WTC11 (cell line): ENCODE measurements at regions not wholly inside any gene's neighbourhood (a gene's known extent, or its start where the extent isn't known, plus 50 kb on each side); places are given as distances from the start of the nearest gene placed in this dataset.

ENCODE experiments used
- ATAC-seq: fragments of 200-7000 bp; cut with Tn5 transposase; 2 replicates; pipeline ENCODE4 v1.10.0; 2021; ENCODE audit warnings: mild to moderate bottlenecking, moderate library complexity
- CTCF ChIA-PET: fragments of 300-600 bp; sonication (Branson Sonifier 250); formaldehyde crosslinking; loops from one replicate; lab custom pipeline; 2021; ENCODE audit warnings: antibody characterized with exemption; lab: Charles Lee
- POLR2A ChIA-PET: fragments of 350-600 bp; sonication (Branson Sonifier 250); formaldehyde crosslinking; loops from one replicate; lab custom pipeline; 2021; ENCODE audit warnings: antibody characterized with exemption; lab: Charles Lee
- DNase-seq: peaks from one replicate; pipeline ENCODE4 v3.0.0; 2021; ENCODE audit warnings: low spot score
- H3K27ac Mint-ChIP-seq: 2 replicates; pipeline ENCODE4 v1.8.0; 2021; ENCODE audit warnings: mixed read lengths
- H3K27me3 Mint-ChIP-seq: 2 replicates; pipeline ENCODE4 v1.8.0; 2021; ENCODE audit warnings: low read depth, mild to moderate bottlenecking, moderate library complexity, mixed read lengths
- H3K36me3 Mint-ChIP-seq: 2 replicates; pipeline ENCODE4 v1.8.0; 2021; ENCODE audit warnings: mixed read lengths
- H3K4me1 Mint-ChIP-seq: 2 replicates; pipeline ENCODE4 v1.8.0; 2022; ENCODE audit warnings: mixed read lengths
- H3K4me3 Mint-ChIP-seq: 2 replicates; pipeline ENCODE4 v1.8.0; 2021; ENCODE audit warnings: mild to moderate bottlenecking, moderate library complexity, mixed read lengths
- H3K9me3 Mint-ChIP-seq: 2 replicates; pipeline ENCODE4 v1.8.0; 2021; ENCODE audit warnings: mixed read lengths
- CREM ChIP-seq: sonication (generic); formaldehyde crosslinking; IDR thresholded peaks from 2 replicates; pipeline ENCODE4 v1.8.1; 2022; ENCODE audit warnings: mild to moderate bottlenecking, missing genetic modification reagents, moderate library complexity
- FOXP1 ChIP-seq: sonication (generic); formaldehyde crosslinking; IDR thresholded peaks from 2 replicates; pipeline ENCODE4 v1.8.0; 2022; ENCODE audit warnings: missing genetic modification reagents, mild to moderate bottlenecking, moderate library complexity, borderline replicate concordance
- GABPB1 ChIP-seq: sonication (generic); formaldehyde crosslinking; IDR thresholded peaks from 2 replicates; pipeline ENCODE4 v1.8.1; 2023; ENCODE audit warnings: mild to moderate bottlenecking, missing genetic modification reagents
- JUN ChIP-seq: sonication (generic); formaldehyde crosslinking; IDR thresholded peaks from 2 replicates; pipeline ENCODE4 v1.8.0; 2023; ENCODE audit warnings: mild to moderate bottlenecking, missing genetic modification reagents
- NFYB ChIP-seq: sonication (generic); formaldehyde crosslinking; conservative IDR thresholded peaks from 2 replicates; pipeline ENCODE4 v1.8.0; 2022; ENCODE audit warnings: low read depth, missing genetic modification reagents
- OVOL2 ChIP-seq: fragments of 250-450 bp; sonication (Bioruptor Pico); IDR thresholded peaks from 2 replicates; pipeline ENCODE4 v1.9.0; 2021; ENCODE audit warnings: mild to moderate bottlenecking, borderline replicate concordance
- RELA ChIP-seq: sonication (generic); formaldehyde crosslinking; IDR thresholded peaks from 2 replicates; pipeline ENCODE4 v1.8.1; 2022; ENCODE audit warnings: missing genetic modification reagents, mild to moderate bottlenecking, borderline replicate concordance
- SMAD4 ChIP-seq: sonication (generic); formaldehyde crosslinking; IDR thresholded peaks from 2 replicates; pipeline ENCODE4 v1.8.0; 2022; ENCODE audit warnings: mild to moderate bottlenecking, missing genetic modification reagents
- ZNF423 ChIP-seq: fragments of 250-450 bp; sonication (Bioruptor Pico); IDR thresholded peaks from 2 replicates; pipeline ENCODE4 v2.1.2; 2022; ENCODE audit warnings: mild to moderate bottlenecking, moderate library complexity
- TF ChIP-seq, protein P1 (sequence below): fragments of 250-450 bp; sonication (Bioruptor Pico); IDR thresholded peaks from 2 replicates; pipeline ENCODE4 v1.9.0; 2021; ENCODE audit warnings: mild to moderate bottlenecking, borderline replicate concordance
- TF ChIP-seq, protein P2 (sequence below): sonication (generic); formaldehyde crosslinking; conservative IDR thresholded peaks from 2 replicates; pipeline ENCODE4 v1.8.1; 2023; ENCODE audit warnings: mild to moderate bottlenecking, low read depth, missing genetic modification reagents, moderate library complexity
- TF ChIP-seq, protein P3 (sequence below): sonication (generic); formaldehyde crosslinking; IDR thresholded peaks from 2 replicates; pipeline ENCODE4 v1.8.0; 2023; ENCODE audit warnings: missing genetic modification reagents
- TF ChIP-seq, protein P4 (sequence below): sonication (generic); formaldehyde crosslinking; IDR thresholded peaks from 2 replicates; pipeline ENCODE4 v1.8.1; 2023; ENCODE audit warnings: mild to moderate bottlenecking, moderate library complexity, missing genetic modification reagents
- TF ChIP-seq, protein P5 (sequence below): fragments of 200-600 bp; IDR thresholded peaks from 2 replicates; pipeline ENCODE4 v1.8.0; 2022; ENCODE audit warnings: antibody characterized with exemption
- TF ChIP-seq, protein P6 (sequence below): sonication (generic); formaldehyde crosslinking; IDR thresholded peaks from 2 replicates; pipeline ENCODE4 v1.8.1; 2023; ENCODE audit warnings: mild to moderate bottlenecking, missing genetic modification reagents, moderate library complexity

DNA sequence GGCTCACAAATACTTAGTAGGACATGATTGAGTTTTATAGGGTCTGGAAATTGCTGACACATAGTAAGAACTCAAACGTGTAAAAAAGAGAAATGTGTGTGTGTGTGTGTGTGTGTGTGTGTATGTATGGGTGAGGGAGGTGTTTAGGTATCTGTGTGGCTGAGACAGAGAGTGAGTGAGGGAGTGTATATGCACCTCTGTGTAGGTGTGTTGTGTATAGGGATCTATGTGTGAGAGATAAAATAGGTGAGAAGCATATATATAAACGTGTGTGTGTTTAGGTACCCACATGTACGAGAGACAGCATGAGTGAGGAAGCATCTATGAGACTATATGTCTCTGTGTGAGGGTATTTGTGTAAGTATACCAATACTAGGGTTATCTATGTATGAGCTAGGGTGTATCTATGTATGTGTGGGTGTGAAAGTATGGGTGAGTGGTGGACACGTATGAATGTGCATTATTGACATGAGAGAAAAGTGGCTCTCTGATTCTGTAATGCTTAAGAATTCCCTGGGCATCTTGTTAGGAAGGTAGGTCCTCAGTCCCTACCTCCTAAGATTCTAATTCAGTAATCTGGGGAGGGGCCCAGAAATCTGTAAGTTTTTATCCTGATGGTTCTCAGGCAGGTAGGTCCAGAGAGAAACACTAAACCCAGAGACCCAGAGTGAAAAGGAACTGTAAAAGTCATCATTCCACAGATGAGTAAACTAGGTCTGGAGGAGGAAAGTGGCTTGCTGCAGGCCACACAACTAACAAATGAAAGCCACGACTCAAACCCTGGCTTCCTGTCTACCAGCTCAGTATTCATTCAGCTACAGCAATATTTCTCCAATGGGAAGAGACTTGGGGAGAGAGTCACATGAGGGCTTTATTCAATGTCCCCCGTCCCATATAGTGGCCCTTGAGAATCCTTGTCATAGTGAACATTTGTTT is 237.0 kb downstream of the IDS start:
- Mint-ChIP-seq H3K4me1 (no peaks in the 10 kb centered on the region), H3K27ac (no peak overlapping the region), H3K36me3 (no peaks in the 10 kb centered on the region), H3K27me3 (no peaks in the 10 kb centered on the region), H3K9me3 (peaks cover 3% of the 10 kb centered on the region; the same call in 1 of the 2 replicates), H3K4me3 (no peak overlapping the region)
- ChIA-PET CTCF (no interaction called here), POLR2A (no interaction called here)
- TF ChIP-seq ZNF423 (CRISPR knock-in tag) (no peak), NFYB (CRISPR knock-in tag) (no peak), FOXP1 (CRISPR knock-in tag) (no peak), JUN (CRISPR knock-in tag) (no peak), SMAD4 (CRISPR knock-in tag) (no peak), GABPB1 (CRISPR knock-in tag) (no peak), CREM (CRISPR knock-in tag) (no peak), RELA (CRISPR knock-in tag) (no peak), OVOL2 (CRISPR knock-in tag) (no peak)
- TF ChIP-seq, protein P1, sequence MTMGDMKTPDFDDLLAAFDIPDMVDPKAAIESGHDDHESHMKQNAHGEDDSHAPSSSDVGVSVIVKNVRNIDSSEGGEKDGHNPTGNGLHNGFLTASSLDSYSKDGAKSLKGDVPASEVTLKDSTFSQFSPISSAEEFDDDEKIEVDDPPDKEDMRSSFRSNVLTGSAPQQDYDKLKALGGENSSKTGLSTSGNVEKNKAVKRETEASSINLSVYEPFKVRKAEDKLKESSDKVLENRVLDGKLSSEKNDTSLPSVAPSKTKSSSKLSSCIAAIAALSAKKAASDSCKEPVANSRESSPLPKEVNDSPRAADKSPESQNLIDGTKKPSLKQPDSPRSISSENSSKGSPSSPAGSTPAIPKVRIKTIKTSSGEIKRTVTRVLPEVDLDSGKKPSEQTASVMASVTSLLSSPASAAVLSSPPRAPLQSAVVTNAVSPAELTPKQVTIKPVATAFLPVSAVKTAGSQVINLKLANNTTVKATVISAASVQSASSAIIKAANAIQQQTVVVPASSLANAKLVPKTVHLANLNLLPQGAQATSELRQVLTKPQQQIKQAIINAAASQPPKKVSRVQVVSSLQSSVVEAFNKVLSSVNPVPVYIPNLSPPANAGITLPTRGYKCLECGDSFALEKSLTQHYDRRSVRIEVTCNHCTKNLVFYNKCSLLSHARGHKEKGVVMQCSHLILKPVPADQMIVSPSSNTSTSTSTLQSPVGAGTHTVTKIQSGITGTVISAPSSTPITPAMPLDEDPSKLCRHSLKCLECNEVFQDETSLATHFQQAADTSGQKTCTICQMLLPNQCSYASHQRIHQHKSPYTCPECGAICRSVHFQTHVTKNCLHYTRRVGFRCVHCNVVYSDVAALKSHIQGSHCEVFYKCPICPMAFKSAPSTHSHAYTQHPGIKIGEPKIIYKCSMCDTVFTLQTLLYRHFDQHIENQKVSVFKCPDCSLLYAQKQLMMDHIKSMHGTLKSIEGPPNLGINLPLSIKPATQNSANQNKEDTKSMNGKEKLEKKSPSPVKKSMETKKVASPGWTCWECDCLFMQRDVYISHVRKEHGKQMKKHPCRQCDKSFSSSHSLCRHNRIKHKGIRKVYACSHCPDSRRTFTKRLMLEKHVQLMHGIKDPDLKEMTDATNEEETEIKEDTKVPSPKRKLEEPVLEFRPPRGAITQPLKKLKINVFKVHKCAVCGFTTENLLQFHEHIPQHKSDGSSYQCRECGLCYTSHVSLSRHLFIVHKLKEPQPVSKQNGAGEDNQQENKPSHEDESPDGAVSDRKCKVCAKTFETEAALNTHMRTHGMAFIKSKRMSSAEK: no peak
- TF ChIP-seq, protein P2, sequence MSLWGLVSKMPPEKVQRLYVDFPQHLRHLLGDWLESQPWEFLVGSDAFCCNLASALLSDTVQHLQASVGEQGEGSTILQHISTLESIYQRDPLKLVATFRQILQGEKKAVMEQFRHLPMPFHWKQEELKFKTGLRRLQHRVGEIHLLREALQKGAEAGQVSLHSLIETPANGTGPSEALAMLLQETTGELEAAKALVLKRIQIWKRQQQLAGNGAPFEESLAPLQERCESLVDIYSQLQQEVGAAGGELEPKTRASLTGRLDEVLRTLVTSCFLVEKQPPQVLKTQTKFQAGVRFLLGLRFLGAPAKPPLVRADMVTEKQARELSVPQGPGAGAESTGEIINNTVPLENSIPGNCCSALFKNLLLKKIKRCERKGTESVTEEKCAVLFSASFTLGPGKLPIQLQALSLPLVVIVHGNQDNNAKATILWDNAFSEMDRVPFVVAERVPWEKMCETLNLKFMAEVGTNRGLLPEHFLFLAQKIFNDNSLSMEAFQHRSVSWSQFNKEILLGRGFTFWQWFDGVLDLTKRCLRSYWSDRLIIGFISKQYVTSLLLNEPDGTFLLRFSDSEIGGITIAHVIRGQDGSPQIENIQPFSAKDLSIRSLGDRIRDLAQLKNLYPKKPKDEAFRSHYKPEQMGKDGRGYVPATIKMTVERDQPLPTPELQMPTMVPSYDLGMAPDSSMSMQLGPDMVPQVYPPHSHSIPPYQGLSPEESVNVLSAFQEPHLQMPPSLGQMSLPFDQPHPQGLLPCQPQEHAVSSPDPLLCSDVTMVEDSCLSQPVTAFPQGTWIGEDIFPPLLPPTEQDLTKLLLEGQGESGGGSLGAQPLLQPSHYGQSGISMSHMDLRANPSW: no peak
- TF ChIP-seq, protein P3, sequence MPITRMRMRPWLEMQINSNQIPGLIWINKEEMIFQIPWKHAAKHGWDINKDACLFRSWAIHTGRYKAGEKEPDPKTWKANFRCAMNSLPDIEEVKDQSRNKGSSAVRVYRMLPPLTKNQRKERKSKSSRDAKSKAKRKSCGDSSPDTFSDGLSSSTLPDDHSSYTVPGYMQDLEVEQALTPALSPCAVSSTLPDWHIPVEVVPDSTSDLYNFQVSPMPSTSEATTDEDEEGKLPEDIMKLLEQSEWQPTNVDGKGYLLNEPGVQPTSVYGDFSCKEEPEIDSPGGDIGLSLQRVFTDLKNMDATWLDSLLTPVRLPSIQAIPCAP (CRISPR knock-in tag): no peak
- TF ChIP-seq, protein P4, sequence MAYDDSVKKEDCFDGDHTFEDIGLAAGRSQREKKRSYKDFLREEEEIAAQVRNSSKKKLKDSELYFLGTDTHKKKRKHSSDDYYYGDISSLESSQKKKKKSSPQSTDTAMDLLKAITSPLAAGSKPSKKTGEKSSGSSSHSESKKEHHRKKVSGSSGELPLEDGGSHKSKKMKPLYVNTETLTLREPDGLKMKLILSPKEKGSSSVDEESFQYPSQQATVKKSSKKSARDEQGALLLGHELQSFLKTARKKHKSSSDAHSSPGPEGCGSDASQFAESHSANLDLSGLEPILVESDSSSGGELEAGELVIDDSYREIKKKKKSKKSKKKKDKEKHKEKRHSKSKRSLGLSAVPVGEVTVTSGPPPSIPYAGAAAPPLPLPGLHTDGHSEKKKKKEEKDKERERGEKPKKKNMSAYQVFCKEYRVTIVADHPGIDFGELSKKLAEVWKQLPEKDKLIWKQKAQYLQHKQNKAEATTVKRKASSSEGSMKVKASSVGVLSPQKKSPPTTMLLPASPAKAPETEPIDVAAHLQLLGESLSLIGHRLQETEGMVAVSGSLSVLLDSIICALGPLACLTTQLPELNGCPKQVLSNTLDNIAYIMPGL (CRISPR knock-in tag): no peak
- TF ChIP-seq, protein P5, sequence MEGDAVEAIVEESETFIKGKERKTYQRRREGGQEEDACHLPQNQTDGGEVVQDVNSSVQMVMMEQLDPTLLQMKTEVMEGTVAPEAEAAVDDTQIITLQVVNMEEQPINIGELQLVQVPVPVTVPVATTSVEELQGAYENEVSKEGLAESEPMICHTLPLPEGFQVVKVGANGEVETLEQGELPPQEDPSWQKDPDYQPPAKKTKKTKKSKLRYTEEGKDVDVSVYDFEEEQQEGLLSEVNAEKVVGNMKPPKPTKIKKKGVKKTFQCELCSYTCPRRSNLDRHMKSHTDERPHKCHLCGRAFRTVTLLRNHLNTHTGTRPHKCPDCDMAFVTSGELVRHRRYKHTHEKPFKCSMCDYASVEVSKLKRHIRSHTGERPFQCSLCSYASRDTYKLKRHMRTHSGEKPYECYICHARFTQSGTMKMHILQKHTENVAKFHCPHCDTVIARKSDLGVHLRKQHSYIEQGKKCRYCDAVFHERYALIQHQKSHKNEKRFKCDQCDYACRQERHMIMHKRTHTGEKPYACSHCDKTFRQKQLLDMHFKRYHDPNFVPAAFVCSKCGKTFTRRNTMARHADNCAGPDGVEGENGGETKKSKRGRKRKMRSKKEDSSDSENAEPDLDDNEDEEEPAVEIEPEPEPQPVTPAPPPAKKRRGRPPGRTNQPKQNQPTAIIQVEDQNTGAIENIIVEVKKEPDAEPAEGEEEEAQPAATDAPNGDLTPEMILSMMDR: no peak
- TF ChIP-seq, protein P6, sequence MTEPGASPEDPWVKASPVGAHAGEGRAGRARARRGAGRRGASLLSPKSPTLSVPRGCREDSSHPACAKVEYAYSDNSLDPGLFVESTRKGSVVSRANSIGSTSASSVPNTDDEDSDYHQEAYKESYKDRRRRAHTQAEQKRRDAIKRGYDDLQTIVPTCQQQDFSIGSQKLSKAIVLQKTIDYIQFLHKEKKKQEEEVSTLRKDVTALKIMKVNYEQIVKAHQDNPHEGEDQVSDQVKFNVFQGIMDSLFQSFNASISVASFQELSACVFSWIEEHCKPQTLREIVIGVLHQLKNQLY (CRISPR knock-in tag): no peak
- DNase-seq: no peak
- ATAC-seq: no peak
